PC-9 (cell line): ENCODE measurements at regions not wholly inside any gene's neighbourhood (a gene's known extent, or its start where the extent isn't known, plus 50 kb on each side); places are given as distances from the start of the nearest gene placed in this dataset.

Source experiments
- BruUV-seq: library from RNA; stranded (reverse); fragments of 400-500 nt; replicated peaks from 2 replicates; lab custom pipeline; 2021; lab: Mats Ljungman, UMichigan
- CTCF ChIA-PET: fragments of 300-600 bp; sonication (Branson Sonifier 250); formaldehyde crosslinking; loops from one replicate; lab custom pipeline; 2022; ENCODE audit warnings: antibody characterized with exemption; lab: Charles Lee
- POLR2A ChIA-PET: fragments of 300-600 bp; sonication (Branson Sonifier 250); formaldehyde crosslinking; loops from one replicate; lab custom pipeline; 2022; ENCODE audit warnings: antibody characterized with exemption; ENCODE audit not compliant: unreplicated experiment; lab: Charles Lee
- DNase-seq, 2 experiments: peaks; one replicate each; pipeline versions ENCODE4 v3.0.0 to v3.0.0-alpha.2; 2015 to 2022; ENCODE audit warnings: mixed read lengths in 1 of 2
- H2AFZ ChIP-seq: fragments of 200-600 bp; sonication (generic); 2 replicates; pipeline ENCODE4 v1.8.1; 2017; ENCODE audit warnings: antibody characterized with exemption
- H3F3A ChIP-seq: fragments of 200-600 bp; sonication (generic); 2 replicates; pipeline ENCODE4 v1.8.1; 2017; ENCODE audit warnings: antibody characterized with exemption, mild to moderate bottlenecking, low read depth; ENCODE audit not compliant: insufficient read depth
- H3K27ac ChIP-seq: fragments of 200-600 bp; sonication (generic); 2 replicates; pipeline ENCODE4 v1.6.1; 2016; ENCODE audit warnings: mixed run types
- H3K27me3 ChIP-seq: fragments of 200-600 bp; sonication (generic); 2 replicates; pipeline ENCODE4 v1.6.1; 2016; ENCODE audit warnings: low read depth, mixed run types; ENCODE audit not compliant: insufficient read depth
- H3K36me3 ChIP-seq: fragments of 200-600 bp; sonication (generic); 2 replicates; pipeline ENCODE4 v1.6.1; 2016; ENCODE audit warnings: low read depth, mixed run types
- H3K4me1 ChIP-seq: fragments of 200-600 bp; sonication (generic); replicated peaks from 2 replicates; pipeline ENCODE4 v1.6.1; 2016; ENCODE audit warnings: mixed run types; ENCODE audit not compliant: insufficient read depth
- H3K4me2 ChIP-seq: fragments of 200-600 bp; sonication (generic); 2 replicates; pipeline ENCODE4 v1.6.1; 2017; ENCODE audit warnings: mixed run types
- H3K4me3 ChIP-seq: fragments of 200-600 bp; sonication (generic); 2 replicates; pipeline ENCODE4 v1.6.1; 2016; ENCODE audit warnings: mixed run types
- H3K79me2 ChIP-seq: fragments of 200-600 bp; sonication (generic); 2 replicates; pipeline ENCODE4 v1.6.1; 2017; ENCODE audit warnings: low read depth, mixed run types
- H3K9me2 ChIP-seq: fragments of 200-600 bp; sonication (generic); 2 replicates; pipeline ENCODE4 v1.8.1; 2017; ENCODE audit warnings: mild to moderate bottlenecking; ENCODE audit not compliant: insufficient read depth
- H3K9me3 ChIP-seq: fragments of 200-600 bp; sonication (generic); 2 replicates; pipeline ENCODE4 v1.8.1; 2016; ENCODE audit warnings: low read depth; ENCODE audit not compliant: insufficient read depth
- H4K20me1 ChIP-seq: fragments of 200-600 bp; sonication (generic); 2 replicates; pipeline ENCODE4 v1.8.1; 2017; ENCODE audit not compliant: insufficient read depth
- EZH2 ChIP-seq: fragments of 200-600 bp; sonication (generic); IDR thresholded peaks from 2 replicates; pipeline ENCODE4 v1.8.0; 2017; ENCODE audit warnings: antibody characterized with exemption, low read depth
- intact Hi-C: fragments of 100-400 bp; cut with micrococcal nuclease; formaldehyde crosslinking; loops from one replicate; pipeline ENCODE4 v1.10.0; 2022; ENCODE audit not compliant: unreplicated experiment
- TF ChIP-seq, protein P1 (sequence below): fragments of 200-600 bp; sonication (generic); conservative IDR thresholded peaks from 2 replicates; pipeline ENCODE4 v1.6.1; 2017; ENCODE audit warnings: mixed run types, antibody characterized with exemption, mild to moderate bottlenecking, moderate library complexity

DNA sequence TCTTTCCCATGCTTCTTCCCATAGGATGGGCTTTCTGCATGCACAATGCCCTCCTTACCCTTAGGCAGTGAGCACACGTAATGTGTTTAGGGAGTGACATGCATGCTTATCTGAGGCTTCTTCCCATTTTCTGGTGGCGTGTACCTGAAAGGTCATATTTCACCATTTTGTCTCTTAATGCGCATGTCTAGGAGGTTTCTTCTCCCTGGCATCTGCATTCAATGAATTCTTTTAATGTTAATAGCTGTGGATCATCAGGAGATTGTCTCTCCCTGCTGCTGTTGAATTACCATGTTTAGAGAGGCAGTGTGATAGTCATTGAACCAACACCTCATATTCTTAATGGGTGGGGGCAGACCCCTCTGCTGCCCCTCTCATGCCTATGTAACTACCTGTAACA is 205.6 kb upstream of the SGO1 start:
- no peaks in the 10 kb centered on the region; the same call in 1 of the 2 replicates for H3K9me2 ChIP-seq
- intact Hi-C loops = no loop called here
- ChIA-PET CTCF (no interaction called here), POLR2A (no interaction called here)
- no TSS peak for BruUV-seq
- no peak overlapping the region for H3K4me2 ChIP-seq
- no peak for DNase-seq
- H3K27ac ChIP-seq = no peak overlapping the region
- no peak overlapping the region for H2AFZ ChIP-seq
- no peaks in the 10 kb centered on the region for H4K20me1 ChIP-seq
- no peaks in the 10 kb centered on the region for H3K36me3 ChIP-seq
- H3K4me1 ChIP-seq = no peaks in the 10 kb centered on the region
- H3F3A ChIP-seq = no peaks in the 10 kb centered on the region
- H3K79me2 ChIP-seq = no peaks in the 10 kb centered on the region
- no peak overlapping the region for H3K4me3 ChIP-seq
- no peak for TF ChIP-seq EZH2
- TF ChIP-seq, protein P1, sequence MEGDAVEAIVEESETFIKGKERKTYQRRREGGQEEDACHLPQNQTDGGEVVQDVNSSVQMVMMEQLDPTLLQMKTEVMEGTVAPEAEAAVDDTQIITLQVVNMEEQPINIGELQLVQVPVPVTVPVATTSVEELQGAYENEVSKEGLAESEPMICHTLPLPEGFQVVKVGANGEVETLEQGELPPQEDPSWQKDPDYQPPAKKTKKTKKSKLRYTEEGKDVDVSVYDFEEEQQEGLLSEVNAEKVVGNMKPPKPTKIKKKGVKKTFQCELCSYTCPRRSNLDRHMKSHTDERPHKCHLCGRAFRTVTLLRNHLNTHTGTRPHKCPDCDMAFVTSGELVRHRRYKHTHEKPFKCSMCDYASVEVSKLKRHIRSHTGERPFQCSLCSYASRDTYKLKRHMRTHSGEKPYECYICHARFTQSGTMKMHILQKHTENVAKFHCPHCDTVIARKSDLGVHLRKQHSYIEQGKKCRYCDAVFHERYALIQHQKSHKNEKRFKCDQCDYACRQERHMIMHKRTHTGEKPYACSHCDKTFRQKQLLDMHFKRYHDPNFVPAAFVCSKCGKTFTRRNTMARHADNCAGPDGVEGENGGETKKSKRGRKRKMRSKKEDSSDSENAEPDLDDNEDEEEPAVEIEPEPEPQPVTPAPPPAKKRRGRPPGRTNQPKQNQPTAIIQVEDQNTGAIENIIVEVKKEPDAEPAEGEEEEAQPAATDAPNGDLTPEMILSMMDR = no peak
- H3K9me3 ChIP-seq = no peaks in the 10 kb centered on the region
- H3K27me3 ChIP-seq = no peaks in the 10 kb centered on the region

DNA sequence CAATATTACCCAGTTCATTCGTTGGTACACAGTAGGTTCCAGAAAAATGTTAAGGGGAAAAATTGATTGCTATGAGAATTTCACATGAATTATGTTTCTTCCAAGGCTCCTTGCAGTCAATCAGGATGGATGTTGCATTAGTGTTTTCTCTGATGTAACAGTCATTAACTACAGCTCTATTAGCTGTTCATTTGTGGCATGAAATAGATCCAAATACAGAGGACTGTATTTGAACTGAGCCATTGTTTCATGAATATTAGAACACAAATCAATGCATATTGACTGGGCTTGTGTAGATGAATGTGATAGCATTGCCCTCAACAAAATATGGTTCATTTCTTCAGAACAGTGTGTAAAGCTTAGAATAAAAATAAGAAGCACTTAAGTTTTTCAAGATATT is 203.0 kb upstream of the SGO1 start:
- ChIA-PET POLR2A (no interaction called here), CTCF (no interaction called here)
- TF ChIP-seq, protein P1 = no peak
- TF ChIP-seq EZH2 = no peak

DNA sequence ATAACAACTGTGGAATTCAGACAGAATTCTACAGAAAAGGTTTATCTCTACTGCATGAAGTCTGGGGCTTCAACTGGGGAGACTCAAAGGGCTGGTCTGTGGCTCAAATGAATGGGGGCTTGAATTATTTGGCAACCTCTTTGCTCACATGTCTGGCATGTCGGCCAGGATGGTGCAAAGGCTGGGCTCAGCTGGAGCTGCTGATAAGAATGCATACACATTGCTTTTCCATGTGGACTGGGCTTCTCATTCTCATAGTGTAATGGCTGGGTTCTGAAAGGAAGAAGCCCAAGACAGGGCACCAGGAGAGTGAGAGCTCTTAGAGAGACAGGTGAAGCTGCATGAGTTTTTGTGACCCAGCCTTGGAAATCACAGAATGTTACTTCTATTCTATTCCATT is 194.3 kb upstream of the SGO1 start:
- Histone ChIP-seq H3K4me1 (no peaks in the 10 kb centered on the region), H2AFZ (no peak overlapping the region), H3K79me2 (no peaks in the 10 kb centered on the region), H3K9me3 (no peaks in the 10 kb centered on the region), H3K4me2 (no peak overlapping the region), H3K27ac (no peak overlapping the region), H3F3A (no peaks in the 10 kb centered on the region), H3K27me3 (no peaks in the 10 kb centered on the region), H3K4me3 (no peak overlapping the region), H3K9me2 (no peaks in the 10 kb centered on the region), H3K36me3 (no peaks in the 10 kb centered on the region), H4K20me1 (no peaks in the 10 kb centered on the region)
- TF ChIP-seq EZH2 = no peak
- TF ChIP-seq, protein P1 = no peak
- intact Hi-C loops = no loop called here
- ChIA-PET POLR2A (no interaction called here), CTCF (interaction anchor here (0.7 kb wide), 1 partner anchor 943 kb away, joined by 5 read pairs; no protein-coding TSS in a partner anchor)
- DNase-seq = no peak
- no TSS peak for BruUV-seq

More for the DNA sequence above, 203.0 kb upstream of the SGO1 start:
- Histone ChIP-seq H3K27ac (no peak overlapping the region), H3F3A (no peaks in the 10 kb centered on the region), H3K79me2 (no peaks in the 10 kb centered on the region), H3K4me3 (no peak overlapping the region), H3K4me2 (no peak overlapping the region), H3K4me1 (no peaks in the 10 kb centered on the region), H3K9me2 (no peaks in the 10 kb centered on the region; the same call in 1 of the 2 replicates), H3K9me3 (no peaks in the 10 kb centered on the region), H4K20me1 (no peaks in the 10 kb centered on the region), H3K27me3 (no peaks in the 10 kb centered on the region), H3K36me3 (no peaks in the 10 kb centered on the region), H2AFZ (no peak overlapping the region)
- intact Hi-C loops = no loop called here
- no TSS peak for BruUV-seq
- DNase-seq = no peak
